ENCODE measurements at regions not wholly inside any gene's neighbourhood (a gene's known extent, or its start where the extent isn't known, plus 50 kb on each side); places are given as distances from the start of the nearest gene placed in this dataset.

GRCh38 chr12:67797185-67797741 lies 148.7 kb downstream of the DYRK2 start:
- Histone ChIP-seq H3K4me3 (no peak overlapping the region), H3K27me3 (no peaks in the 10 kb centered on the region), H3K9ac (ENCODE audit: low read depth in 2 of 2, low read length in 2 of 2) (no peak overlapping the region), H3K9me3 (no peaks in the 10 kb centered on the region), H3K4me1 (no peaks in the 10 kb centered on the region), H3K36me3 (no peaks in the 10 kb centered on the region), H3K27ac (no peak overlapping the region)
- no peak for DNase-seq
- intact Hi-C loops (cut with DNase I): no loop called here
- no peak for TF ChIP-seq CTCF (IDR thresholded peaks at IDR 0.05)

GRCh38 chr12:67797753-67798152 lies 149.2 kb downstream of the DYRK2 start:
- H3K9ac ChIP-seq (ENCODE audit: low read depth in 2 of 2, low read length in 2 of 2): no peak overlapping the region
- H3K9me3 ChIP-seq: no peaks in the 10 kb centered on the region
- no peak for DNase-seq
- intact Hi-C loops (cut with DNase I): no loop called here
- H3K27ac ChIP-seq: no peak overlapping the region
- no peaks in the 10 kb centered on the region for H3K27me3 ChIP-seq
- no peaks in the 10 kb centered on the region for H3K36me3 ChIP-seq
- no peaks in the 10 kb centered on the region for H3K4me1 ChIP-seq
- TF ChIP-seq CTCF (IDR thresholded peaks at IDR 0.05): no peak
- H3K4me3 ChIP-seq: no peak overlapping the region

GRCh38 chr12:67798768-67799167 lies 150.2 kb downstream of the DYRK2 start:
- H3K27me3 ChIP-seq: no peaks in the 10 kb centered on the region
- intact Hi-C loops (cut with DNase I): no loop called here
- H3K36me3 ChIP-seq: no peaks in the 10 kb centered on the region
- H3K9ac ChIP-seq (ENCODE audit: low read depth in 2 of 2, low read length in 2 of 2): no peak overlapping the region
- no peak for TF ChIP-seq CTCF (IDR thresholded peaks at IDR 0.05)
- DNase-seq: no peak
- H3K9me3 ChIP-seq: no peaks in the 10 kb centered on the region
- H3K27ac ChIP-seq: no peak overlapping the region
- H3K4me3 ChIP-seq: no peak overlapping the region
- H3K4me1 ChIP-seq: no peaks in the 10 kb centered on the region

GRCh38 chr12:67802731-67803130 lies 154.2 kb downstream of the DYRK2 start:
- H3K9ac ChIP-seq (ENCODE audit: low read depth in 2 of 2, low read length in 2 of 2): no peak overlapping the region
- no peak overlapping the region for H3K27ac ChIP-seq
- intact Hi-C loops (cut with DNase I): no loop called here
- TF ChIP-seq CTCF (IDR thresholded peaks at IDR 0.05): no peak
- no peaks in the 10 kb centered on the region for H3K36me3 ChIP-seq
- H3K4me1 ChIP-seq: no peaks in the 10 kb centered on the region
- H3K27me3 ChIP-seq: no peaks in the 10 kb centered on the region
- no peak overlapping the region for H3K4me3 ChIP-seq
- DNase-seq: no peak
- H3K9me3 ChIP-seq: no peaks in the 10 kb centered on the region

GRCh38 chr12:67803278-67803993 lies 154.9 kb downstream of the DYRK2 start:
- no peaks in the 10 kb centered on the region for H3K36me3 ChIP-seq
- no peak for TF ChIP-seq CTCF (IDR thresholded peaks at IDR 0.05)
- no peak overlapping the region for H3K9ac ChIP-seq (ENCODE audit: low read depth in 2 of 2, low read length in 2 of 2)
- H3K4me3 ChIP-seq: no peak overlapping the region
- no peak for DNase-seq
- H3K4me1 ChIP-seq: no peaks in the 10 kb centered on the region
- H3K9me3 ChIP-seq: no peaks in the 10 kb centered on the region
- H3K27me3 ChIP-seq: no peaks in the 10 kb centered on the region
- no peak overlapping the region for H3K27ac ChIP-seq
- intact Hi-C loops (cut with DNase I): no loop called here

Data from colonic mucosa (tissue), 4 donors.